GM21515 (cell line): ENCODE measurements at regions not wholly inside any gene's neighbourhood (a gene's known extent, or its start where the extent isn't known, plus 50 kb on each side); places are given as distances from the start of the nearest gene placed in this dataset.
"Not testable (repeated sequence)": the region's sequence is repeated elsewhere in the genome, so short reads cannot be mapped to it uniquely, and the experiment has no call there.

Experiments
- ATAC-seq: cut with Tn5 transposase; IDR thresholded peaks from one replicate; pipeline ENCODE4 v1.9.1; 2021; ENCODE audit not compliant: unreplicated experiment

DNA sequence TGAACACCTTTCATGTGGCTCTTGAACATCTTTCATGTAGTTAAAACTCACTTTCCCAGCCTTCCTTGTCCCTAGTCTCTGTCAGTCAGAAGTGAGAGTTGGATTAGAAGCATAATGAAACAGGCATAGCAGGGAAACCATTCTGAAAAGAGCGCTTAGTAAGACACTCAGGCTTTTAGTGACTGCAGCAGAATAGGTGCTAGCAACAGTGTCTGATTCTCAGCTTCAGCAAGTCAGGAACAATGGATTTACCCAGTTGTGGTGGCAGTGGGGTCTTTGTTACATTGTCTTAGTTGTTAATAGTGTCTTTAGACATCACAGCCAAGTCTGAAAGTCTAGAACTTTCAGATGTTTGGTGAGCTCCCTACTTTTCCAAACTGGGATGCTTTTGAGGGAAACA is 177.1 kb upstream of the PCDH7 start:
- no peak for ATAC-seq

DNA sequence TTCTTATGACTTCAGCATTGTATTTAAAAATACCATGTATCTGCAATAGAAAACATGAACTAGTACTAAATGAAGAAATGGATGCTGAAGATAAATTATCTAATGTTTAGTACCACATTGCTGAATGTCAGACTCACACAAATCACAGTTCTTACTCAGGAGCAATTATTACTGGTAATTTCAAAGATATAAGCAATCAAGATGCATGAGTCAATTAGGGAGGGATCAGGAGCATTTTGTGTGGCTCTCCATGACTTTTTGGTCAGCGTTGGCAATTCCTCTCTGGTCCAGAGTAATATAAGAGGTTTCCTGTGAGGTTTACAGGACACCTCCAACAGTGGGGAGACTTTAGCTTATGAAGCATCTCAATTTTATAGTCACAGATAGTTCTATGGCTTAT is 167.0 kb upstream of the PCDH7 start:
- ATAC-seq, result no peak

DNA sequence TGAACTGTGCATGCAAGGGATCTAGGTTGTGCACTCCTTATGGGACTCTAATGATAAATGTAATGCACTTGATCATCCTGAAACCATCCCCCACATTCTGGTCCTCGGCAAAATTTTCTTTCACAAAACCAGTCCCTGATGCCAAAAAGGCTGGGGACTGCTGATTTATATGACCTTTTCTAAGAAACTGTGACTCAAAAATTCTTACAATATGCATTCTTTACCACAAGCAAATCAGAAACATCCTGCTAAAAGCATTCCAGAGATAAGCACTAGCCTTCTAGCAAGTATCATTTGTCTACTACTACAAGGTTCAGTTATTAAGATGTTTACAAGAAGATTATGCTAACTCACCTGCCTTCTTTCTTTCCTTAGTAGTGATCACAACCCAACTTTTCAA is 166.5 kb upstream of the PCDH7 start:
- ATAC-seq, result no peak

DNA sequence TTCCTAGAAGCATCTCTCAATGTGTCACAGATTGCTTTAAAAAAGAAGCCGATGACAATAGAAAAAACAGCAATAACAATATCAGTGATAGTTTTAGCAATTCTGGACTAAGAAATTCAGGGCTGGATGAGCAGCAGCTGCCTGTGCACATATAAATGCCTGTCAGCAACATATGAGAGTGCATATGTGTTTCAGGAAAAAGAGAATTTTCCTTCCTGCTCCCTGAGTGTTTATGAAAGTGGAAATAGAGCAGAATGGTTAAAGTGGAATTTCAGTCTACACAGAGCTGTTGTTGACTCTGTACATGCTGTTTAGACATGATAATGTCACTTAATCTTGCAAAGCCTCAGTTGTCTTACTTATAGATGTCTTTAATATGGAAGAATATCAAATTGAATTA is 164.4 kb upstream of the PCDH7 start:
- ATAC-seq, result no peak

DNA sequence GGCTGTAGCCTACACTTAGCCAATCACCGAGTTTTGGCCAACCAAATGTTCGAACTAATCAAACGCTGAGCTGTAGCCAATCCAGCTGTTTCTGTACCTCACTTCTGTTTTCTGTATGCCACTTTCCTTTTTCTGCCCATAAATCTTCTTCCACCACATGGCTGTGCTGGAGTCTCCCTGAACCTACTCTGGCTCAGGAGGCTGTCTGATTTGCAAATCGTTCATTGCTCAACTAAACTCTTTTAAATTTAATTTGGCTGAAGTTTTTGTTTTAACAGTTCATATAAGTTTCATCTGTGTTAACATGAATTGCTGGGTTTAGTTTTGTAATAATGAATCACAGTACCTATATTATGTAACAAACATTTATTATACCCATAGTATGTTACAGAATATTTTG is 160.7 kb upstream of the PCDH7 start:
- ATAC-seq, result no peak

DNA sequence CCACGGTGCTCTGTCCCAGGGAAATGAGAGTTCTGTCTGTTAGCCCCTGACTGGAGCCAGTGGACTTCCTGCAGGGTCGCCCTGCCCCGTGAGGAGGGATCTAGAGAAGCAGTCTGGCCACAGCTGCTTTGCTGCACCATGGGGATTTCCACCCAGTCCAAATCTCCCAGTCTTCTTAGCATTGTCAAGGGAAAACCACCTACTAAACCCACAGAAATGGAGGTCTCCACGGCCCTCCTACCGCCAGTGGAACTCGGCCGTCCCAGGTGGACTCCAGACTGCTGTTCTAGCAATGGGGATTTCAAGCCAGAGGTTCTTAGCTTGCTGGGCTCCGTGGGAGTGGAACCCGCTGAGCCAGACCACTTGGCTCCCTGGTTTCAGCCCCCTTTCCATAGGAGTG is 133.3 kb upstream of the PCDH7 start:
- ATAC-seq, result no peak

DNA sequence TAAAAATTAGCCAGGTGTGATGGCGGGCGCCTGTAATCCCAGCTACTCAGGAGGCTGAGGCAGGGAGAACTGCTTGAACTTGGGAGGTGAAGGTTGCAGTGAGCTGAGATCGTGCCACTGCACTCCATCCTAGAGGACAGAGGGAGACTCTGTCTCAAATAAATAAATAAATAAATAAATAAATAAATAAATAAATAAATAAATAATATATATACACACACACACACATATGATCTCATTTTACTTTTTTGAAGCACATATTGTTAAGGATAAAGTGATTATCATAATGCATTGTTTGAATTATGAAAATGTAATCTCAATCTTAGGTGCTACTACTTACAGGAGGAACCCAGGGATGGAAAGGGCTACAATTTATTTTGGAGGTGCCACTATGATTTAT is 130.5 kb upstream of the PCDH7 start:
- not testable (repeated sequence) for ATAC-seq

DNA sequence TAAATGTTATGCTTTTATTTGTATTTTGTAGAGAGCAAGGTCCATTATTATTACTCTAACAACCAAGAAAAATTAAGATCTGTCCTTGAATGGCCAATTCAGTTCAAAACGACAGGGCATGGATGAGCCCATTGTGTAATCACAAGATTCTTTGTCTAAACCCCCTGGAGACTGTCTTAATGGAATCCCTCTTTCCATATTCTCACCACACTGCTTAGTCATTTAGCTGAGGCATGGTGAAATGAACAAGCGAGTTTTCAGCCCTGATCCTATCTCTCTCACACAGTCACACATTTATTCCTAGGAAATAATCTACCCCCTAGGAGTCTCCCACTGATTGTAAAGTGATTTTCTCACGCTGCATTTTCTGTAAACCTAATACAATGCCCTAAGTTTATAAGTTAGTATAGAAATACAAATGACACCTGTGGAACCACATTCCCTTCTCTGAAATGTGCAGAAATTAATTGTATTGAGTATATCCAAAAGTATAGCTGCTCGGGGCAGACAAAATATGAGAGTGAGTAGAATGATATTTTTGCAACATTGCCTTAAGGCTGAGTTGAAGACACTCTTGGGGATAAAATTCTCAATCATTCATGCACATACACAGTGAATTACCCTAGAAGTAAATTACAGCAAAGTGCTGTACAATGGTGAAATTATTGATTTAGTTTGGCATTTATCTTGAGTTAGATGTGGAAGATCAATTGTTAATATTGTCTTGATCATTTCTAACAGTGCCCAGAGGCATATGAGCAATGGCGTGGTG is 119.7 kb upstream of the PCDH7 start:
- no peak for ATAC-seq

DNA sequence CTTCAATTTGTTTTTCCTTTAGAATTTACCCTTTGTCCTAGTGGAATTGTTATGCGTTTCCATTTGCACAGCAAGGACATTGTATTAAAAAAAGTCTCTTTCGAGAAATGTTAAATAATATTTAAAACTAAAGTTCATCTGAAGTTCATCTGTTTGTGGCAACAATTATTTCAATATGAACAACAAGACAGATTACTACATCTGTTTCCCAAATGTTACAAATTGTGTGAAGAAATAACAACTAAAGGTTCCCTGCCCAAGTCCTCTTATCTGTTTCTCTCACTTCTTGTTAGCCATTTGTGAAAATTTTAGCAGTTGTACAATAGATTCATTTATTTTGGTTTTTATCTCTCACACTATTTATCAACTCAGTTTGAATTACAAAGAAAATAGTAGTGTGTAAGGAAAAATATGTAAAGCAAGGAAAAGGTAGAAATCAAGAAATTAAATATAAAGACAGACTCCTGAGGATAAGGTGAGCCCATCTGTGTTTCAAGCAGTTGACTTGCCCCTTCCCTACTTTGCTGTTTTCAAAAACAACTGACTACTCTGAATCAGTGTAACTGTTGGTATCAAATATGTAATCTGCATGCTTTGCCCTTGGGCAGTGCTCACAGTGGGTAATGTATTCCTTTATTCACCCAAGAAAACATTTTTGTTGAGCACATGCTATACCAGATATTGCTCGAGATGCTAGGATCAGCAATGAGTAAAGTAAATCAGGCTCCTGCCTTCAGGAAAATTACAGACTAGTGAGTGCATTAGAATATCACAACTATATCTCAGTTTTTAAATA is 118.9 kb upstream of the PCDH7 start:
- ATAC-seq, result no peak

DNA sequence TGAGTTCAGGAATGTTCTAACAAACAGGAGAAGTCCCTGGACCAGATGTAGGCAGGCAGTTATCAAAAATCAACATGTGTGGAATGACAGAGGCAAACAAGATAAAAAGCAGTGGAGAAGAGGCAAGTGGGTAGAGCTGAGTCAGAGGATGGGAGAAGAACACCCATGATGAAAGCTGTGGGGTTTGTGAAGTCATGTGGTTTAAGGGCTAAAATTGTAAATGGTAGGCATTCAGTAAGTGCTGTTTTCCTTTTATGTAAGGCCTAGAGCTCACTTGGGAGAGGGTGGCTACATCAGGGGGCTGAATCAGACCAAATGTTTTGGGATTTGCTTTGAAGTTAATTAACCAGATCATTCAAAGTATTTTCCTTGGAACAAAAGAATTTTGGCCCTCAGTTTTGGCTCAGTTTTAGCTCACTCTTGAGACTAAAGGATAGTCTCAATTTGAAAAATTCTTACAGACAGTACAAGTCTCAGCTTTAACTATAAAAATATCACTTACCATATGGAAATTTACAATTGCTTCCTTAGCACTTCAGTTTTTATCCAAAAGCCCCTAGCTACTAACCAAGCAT is 114.5 kb upstream of the PCDH7 start:
- no peak for ATAC-seq

DNA sequence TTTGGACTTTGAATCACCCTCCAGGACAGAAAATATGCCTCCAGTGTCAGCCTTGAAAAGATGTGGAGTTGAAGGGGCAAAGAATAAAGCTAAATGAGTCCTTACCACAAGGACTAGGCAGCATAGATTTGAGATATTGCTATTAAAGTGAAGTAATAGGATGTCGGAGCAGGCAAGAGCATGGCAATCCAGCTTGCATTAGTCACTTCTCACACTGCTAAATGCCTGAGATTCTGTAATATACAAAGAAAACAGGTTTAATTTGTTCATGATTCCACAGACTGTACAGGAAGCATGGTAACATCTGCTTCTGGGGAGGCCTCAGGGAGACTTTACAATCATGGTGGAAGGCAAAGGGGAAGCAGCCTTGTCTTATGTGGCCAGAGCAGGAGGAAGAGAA is 109.8 kb upstream of the PCDH7 start:
- ATAC-seq, result no peak

DNA sequence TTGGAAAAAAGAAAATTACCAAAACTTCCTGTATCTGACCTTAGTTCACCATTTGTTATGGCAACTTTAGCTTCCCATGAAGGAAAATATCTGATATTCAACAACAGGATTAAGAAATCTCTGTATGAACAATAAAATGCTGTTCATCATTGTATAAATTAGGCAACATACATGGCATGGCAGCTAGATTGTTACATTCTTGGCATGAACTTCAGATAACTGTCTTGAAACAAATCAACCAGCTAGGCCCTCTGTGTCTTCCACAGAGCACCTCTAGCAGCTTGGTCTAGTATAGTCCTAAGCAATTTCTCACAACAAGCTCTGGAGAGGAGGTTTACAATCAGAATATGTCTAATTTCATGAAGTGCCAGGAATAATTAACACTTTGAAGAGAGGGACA is 105.4 kb upstream of the PCDH7 start:
- ATAC-seq, result no peak

DNA sequence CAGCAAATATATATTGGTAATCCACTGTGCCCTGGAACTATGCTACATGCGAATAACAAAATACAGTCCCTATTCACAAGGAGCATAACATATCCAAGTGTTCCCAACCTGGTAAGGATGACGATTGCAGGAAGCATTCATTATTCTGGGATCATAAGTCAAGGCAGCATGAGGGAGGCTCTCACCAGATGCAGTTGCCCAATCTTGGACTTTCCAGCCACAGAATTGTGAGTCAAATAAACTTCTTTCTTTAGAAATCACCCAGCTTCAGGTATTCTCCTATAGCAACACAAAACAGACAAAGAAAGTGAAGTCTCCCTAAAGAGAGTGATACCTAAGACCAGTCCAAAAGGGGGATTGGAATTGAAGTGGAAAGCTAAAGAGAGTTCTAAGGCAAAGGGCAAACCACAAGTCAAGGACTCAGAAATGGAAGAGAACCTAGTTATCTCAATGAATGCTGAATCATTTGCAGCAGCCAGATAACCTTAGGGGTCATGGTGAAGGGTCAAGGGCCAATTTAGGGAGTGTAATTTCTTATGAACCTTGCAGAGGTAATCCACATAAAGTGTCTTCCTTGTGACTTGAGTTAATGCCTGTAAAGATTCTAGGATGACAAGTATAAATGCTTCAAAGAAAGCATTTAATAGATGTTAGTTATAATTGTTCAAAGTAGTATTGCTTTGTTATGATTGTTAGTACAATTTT is 103.1 kb upstream of the PCDH7 start:
- ATAC-seq, result no peak

DNA sequence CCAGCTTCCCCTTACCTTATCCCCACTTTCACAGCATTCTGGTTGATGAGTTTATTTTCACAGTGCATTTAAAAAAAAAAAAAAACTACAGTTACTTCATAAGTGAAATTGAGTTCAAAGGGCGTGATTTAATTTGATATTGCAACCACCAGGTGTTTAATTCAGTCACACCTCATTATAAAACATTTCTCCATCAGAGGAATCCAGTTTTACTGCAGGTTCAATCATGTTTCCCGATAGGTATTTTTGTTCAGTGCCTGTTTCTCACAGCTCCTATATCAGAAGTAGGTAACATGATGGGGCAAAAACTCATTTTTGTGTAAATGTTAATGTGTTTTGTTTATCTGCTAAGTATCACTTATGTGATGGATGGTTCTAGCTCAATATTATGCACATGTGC is 102.3 kb upstream of the PCDH7 start:
- ATAC-seq, result no peak

DNA sequence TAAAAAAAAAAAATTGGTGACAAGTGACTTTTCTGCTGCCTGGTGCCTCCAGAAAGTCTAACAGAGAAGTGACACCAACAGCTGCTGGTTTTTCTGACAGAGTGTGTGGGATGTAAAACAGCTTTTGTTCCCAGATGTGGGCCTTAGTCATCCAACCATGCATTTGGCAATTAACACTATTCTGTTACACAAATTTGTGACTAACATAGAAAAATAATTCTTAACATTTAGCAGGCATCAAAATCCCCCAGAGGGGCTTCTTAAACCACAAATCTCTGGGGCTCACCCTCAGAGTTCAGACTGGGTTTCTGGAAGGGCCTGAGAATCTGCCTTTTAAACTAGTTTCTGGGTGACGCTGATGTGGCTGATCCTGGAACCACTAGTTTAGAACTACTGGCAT is 100.5 kb upstream of the PCDH7 start:
- ATAC-seq, result no peak

DNA sequence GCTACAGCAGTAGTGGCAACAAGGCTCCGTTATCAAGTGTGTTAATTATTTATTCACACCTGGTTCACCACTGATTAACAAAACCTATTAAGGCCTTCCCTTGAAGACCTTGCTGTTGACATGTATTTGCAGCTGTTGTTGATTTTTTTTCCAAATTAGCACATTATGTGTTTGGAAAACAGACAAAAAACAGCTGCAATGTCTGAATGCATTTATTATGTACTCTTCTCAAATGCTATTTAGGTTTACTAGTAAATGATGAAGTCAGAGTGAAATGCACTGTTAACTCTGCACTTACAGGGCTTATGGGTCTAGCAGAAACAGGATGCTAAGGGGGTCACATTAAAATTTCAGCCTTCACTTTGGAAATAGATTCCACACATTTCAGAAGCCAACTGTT is 99.5 kb upstream of the PCDH7 start:
- no peak for ATAC-seq

DNA sequence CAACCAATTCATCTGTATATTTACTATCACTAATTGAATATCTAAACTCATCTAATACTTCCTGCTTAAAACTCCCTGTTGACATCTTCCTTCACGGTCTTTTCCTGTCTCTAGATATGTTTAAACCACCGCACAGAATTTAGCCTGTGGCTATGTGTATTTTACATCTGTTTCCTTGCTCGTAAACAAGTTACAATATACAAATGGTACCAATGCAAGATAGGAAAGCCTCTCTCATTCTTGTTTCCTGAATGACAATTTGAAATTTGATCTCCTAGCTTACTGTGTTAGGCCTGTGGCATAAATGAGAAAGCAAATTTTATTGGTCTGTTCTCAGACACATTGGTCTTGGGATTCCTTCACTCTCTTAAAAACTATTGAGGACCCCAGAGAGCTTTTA is 89.7 kb upstream of the PCDH7 start:
- ATAC-seq, result no peak

DNA sequence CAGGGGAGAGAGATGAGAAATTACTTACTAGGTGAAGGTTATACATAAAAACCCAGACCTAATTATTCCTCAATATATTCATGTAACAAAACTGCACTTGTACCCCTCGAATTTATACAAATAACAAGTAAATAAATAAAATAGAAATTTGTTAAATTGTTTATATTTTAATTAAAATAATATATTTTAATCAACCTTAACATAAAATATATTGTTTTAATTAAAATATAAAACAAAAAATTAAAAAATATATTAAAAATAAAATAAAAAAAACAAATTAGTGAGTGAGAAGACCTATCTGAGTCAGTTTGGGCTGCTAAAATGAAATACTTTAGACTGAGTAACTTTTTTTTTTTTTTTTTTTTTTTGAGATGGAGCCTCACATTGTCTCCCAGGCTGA is 87.4 kb upstream of the PCDH7 start:
- ATAC-seq, result no peak

DNA sequence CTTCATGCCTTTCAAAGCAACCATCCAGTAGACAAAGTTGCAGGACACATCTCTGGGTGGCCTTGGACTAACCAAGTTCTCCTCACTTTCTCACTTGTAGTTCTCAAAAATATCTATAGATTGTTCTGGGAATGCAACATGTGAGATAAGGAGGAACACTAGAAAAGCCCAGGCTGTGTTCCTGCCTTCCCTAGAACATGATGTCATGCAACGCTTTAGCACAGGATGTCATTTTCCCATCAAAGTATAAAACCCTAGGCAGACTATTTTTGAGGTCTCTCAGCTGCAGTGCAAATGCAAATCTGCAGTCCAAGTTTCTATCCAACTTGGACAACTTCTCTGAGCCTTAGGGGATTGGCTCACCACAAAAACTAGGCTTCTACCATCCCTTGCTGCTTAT is 78.8 kb upstream of the PCDH7 start:
- no peak for ATAC-seq

DNA sequence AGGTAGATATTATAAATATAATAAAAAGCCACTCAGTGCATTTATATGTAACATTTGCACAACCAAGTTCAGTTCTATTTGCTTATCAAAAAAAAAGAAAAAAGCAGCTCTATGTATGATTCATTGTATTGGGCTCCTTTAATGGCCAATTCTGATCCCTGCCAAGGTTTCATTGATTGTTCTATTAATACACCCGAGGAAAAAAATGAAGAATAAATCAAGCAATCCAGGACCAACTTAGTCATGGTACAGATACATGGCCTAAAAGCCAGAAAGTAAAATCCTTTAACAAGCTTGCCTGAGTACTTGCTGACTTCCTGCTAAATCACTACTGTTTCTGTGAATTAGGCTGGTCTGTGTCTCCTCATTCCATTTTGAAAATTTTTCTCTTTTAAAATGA is 77.6 kb upstream of the PCDH7 start:
- ATAC-seq, result no peak

DNA sequence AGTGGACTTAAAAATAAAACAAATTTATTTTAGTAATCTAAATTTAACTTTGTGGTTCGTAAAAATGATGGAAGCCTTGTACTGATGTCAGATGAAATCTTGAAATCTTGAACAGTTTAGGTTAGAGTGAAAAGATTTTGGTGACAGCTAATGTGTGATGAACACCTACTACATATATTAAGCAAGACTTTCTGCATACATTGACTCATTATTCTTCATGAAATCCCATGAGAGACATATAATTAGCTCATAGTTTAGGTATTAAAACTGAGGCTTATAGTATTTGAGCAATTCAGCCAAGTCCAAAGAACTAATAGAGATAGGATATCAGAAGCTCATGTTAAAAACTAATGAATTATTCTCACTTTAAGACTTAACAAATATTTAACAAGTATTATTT is 66.9 kb upstream of the PCDH7 start:
- ATAC-seq, result no peak

DNA sequence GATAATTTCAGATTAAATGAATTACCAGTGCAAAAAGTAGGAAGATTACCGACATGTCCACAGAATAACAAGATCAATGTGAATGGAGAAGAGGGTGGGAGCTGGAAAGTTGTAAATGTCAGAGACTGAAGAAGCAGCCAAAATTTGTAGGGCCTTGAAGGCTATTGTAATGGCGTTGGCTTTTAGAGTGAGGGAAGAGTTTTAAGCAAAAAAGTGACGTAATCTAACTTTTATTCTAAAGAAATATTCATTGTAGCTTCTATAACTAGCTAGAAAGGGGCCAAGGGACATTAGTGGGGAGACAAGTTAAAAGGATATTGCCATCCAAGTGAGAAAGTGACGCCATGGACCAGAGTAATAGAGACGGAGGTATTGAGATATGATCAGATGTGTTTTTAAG is 63.3 kb upstream of the PCDH7 start:
- ATAC-seq, result no peak
